Stimulated activated CD4-positive, alpha-beta T cell treated with anti-CD3 and anti-CD28 coated beads, TNF-alpha, amount 100 ng/mL, for 48 hours (primary cell): ENCODE measurements at regions not wholly inside any gene's neighbourhood (a gene's known extent, or its start where the extent isn't known, plus 50 kb on each side); places are given as distances from the start of the nearest gene placed in this dataset.
"Not testable (repeated sequence)": the region's sequence is repeated elsewhere in the genome, so short reads cannot be mapped to it uniquely, and the experiment has no call there.

Experiments
- DNase-seq, 3 donors: peaks; one replicate each; pipeline ENCODE4 v3.0.0-alpha.2; 2020; ENCODE audit warnings: low read depth in 3 of 3

GRCh38 chrX:45592101-45592500, 391.4 kb upstream of the DIPK2B start:
- no peak for DNase-seq

- no peak for DNase-seq
Measured at GRCh38 chrX:45591650-45592049, 391.0 kb upstream of the DIPK2B start.

- DNase-seq = no peak
Measured at GRCh38 chrX:45584717-45585116, 384.0 kb upstream of the DIPK2B start.

GRCh38 chrX:45577361-45577760, 376.7 kb upstream of the DIPK2B start:
- DNase-seq = no peak

GRCh38 chrX:45571453-45571852, 370.8 kb upstream of the DIPK2B start:
- no peak for DNase-seq

- DNase-seq = no peak
Measured at GRCh38 chrX:45566456-45566855, 365.8 kb upstream of the DIPK2B start.

GRCh38 chrX:45557387-45557786, 356.7 kb upstream of the DIPK2B start:
- DNase-seq = no peak

- no peak for DNase-seq
Measured at GRCh38 chrX:45554736-45555135, 354.1 kb upstream of the DIPK2B start.

- no peak for DNase-seq
Measured at GRCh38 chrX:45553417-45553816, 352.7 kb upstream of the DIPK2B start.

- DNase-seq = not testable (repeated sequence)
Measured at GRCh38 chrX:45546697-45547096, 346.0 kb upstream of the DIPK2B start.

- no peak for DNase-seq
Measured at GRCh38 chrX:45540181-45540580, 339.5 kb upstream of the DIPK2B start.

- DNase-seq = no peak
Measured at GRCh38 chrX:45537936-45538335, 337.3 kb upstream of the DIPK2B start.

- DNase-seq = no peak
Measured at GRCh38 chrX:45527834-45528233, 327.2 kb upstream of the DIPK2B start.

GRCh38 chrX:45524805-45525204, 324.1 kb upstream of the DIPK2B start:
- DNase-seq = no peak

GRCh38 chrX:45524296-45524695, 323.6 kb upstream of the DIPK2B start:
- DNase-seq = no peak

- DNase-seq = no peak
Measured at GRCh38 chrX:45518552-45518951, 317.9 kb upstream of the DIPK2B start.

GRCh38 chrX:45517090-45517973, 316.7 kb upstream of the DIPK2B start:
- no peak for DNase-seq

GRCh38 chrX:45515262-45516215, 314.9 kb upstream of the DIPK2B start:
- peak in 2 of 3 donors; percentile 6 to 27 for DNase-seq

GRCh38 chrX:45513042-45513441, 312.4 kb upstream of the DIPK2B start:
- DNase-seq = no peak

- DNase-seq = no peak
Measured at GRCh38 chrX:45508454-45508853, 307.8 kb upstream of the DIPK2B start.

- no peak for DNase-seq
Measured at GRCh38 chrX:45506149-45506730, 305.6 kb upstream of the DIPK2B start.

- no peak for DNase-seq
Measured at GRCh38 chrX:45505214-45505613, 304.5 kb upstream of the DIPK2B start.
